HEK293 (cell line): ENCODE measurements at regions not wholly inside any gene's neighbourhood (a gene's known extent, or its start where the extent isn't known, plus 50 kb on each side); places are given as distances from the start of the nearest gene placed in this dataset.

Experiments
- BCL11B ChIP-seq: fragments of 450-650 bp; formaldehyde crosslinking; IDR thresholded peaks from 2 replicates; pipeline ENCODE4 v1.5.1; 2016; ENCODE audit warnings: low read depth, missing biosample characterization, missing genetic modification characterization
- CTCF ChIP-seq: fragments of 450-650 bp; formaldehyde crosslinking; IDR thresholded peaks from 2 replicates; pipeline ENCODE4 v1.5.1; 2016; ENCODE audit warnings: missing biosample characterization, missing genetic modification characterization
- ZNF155 ChIP-seq: fragments of 450-650 bp; formaldehyde crosslinking; IDR thresholded peaks from 2 replicates; pipeline ENCODE4 v1.5.1; 2016; ENCODE audit warnings: missing biosample characterization, missing genetic modification characterization
- ZNF174 ChIP-seq: fragments of 450-650 bp; formaldehyde crosslinking; IDR thresholded peaks from 2 replicates; pipeline ENCODE4 v1.5.0; 2017; ENCODE audit warnings: missing biosample characterization, mild to moderate bottlenecking, missing genetic modification characterization
- ZNF280D ChIP-seq: fragments of 450-650 bp; formaldehyde crosslinking; IDR thresholded peaks from 2 replicates; pipeline ENCODE4 v1.5.1; 2016; ENCODE audit warnings: missing biosample characterization, missing genetic modification characterization
- ZNF362 ChIP-seq: fragments of 450-650 bp; formaldehyde crosslinking; IDR thresholded peaks from 2 replicates; pipeline ENCODE4 v1.5.1; 2016; ENCODE audit warnings: missing biosample characterization, missing genetic modification characterization
- ZNF610 ChIP-seq: fragments of 450-650 bp; formaldehyde crosslinking; IDR thresholded peaks from 2 replicates; pipeline ENCODE4 v1.5.1; 2016; ENCODE audit warnings: missing biosample characterization, missing genetic modification characterization, borderline replicate concordance

- TF ChIP-seq CTCF (tag by site-specific recombination) (no peak), ZNF155 (tag by site-specific recombination) (no peak), ZNF280D (tag by site-specific recombination) (no peak), ZNF610 (tag by site-specific recombination) (no peak), ZNF174 (tag by site-specific recombination) (no peak), BCL11B (tag by site-specific recombination) (no peak), ZNF362 (tag by site-specific recombination) (no peak)
Observed at GRCh38 chr3:167102071-167102470, 278.0 kb downstream of the ZBBX start.
